GM18519 (cell line): ENCODE measurements at regions not wholly inside any gene's neighbourhood (a gene's known extent, or its start where the extent isn't known, plus 50 kb on each side); places are given as distances from the start of the nearest gene placed in this dataset.
"Not testable (repeated sequence)": the region's sequence is repeated elsewhere in the genome, so short reads cannot be mapped to it uniquely, and the experiment has no call there.

Experiments used
- ATAC-seq: cut with Tn5 transposase; IDR thresholded peaks from one replicate; pipeline ENCODE4 v1.9.1; 2021; ENCODE audit warnings: mild to moderate bottlenecking, moderate library complexity; ENCODE audit not compliant: unreplicated experiment, low FRiP score

GRCh38 chr2:221724631-221725203 lies 152.6 kb upstream of the EPHA4 start:
- no peak for ATAC-seq

GRCh38 chr2:221724117-221724516 lies 152.0 kb upstream of the EPHA4 start:
- not testable (repeated sequence) for ATAC-seq

- ATAC-seq = no peak
Measured at GRCh38 chr2:221716426-221717303, 144.6 kb upstream of the EPHA4 start.

GRCh38 chr2:221715523-221716247 lies 143.6 kb upstream of the EPHA4 start:
- no peak for ATAC-seq

GRCh38 chr2:221710744-221711143 lies 138.6 kb upstream of the EPHA4 start:
- no peak for ATAC-seq

- no peak for ATAC-seq
Measured at GRCh38 chr2:221708902-221709301, 136.8 kb upstream of the EPHA4 start.

GRCh38 chr2:221705185-221705877 lies 133.2 kb upstream of the EPHA4 start:
- no peak for ATAC-seq

GRCh38 chr2:221704442-221704841 lies 132.3 kb upstream of the EPHA4 start:
- no peak for ATAC-seq

GRCh38 chr2:221693365-221693764 lies 121.3 kb upstream of the EPHA4 start:
- no peak for ATAC-seq

- ATAC-seq = no peak
Measured at GRCh38 chr2:221691571-221691970, 119.5 kb upstream of the EPHA4 start.

- no peak for ATAC-seq
Measured at GRCh38 chr2:221689140-221689539, 117.0 kb upstream of the EPHA4 start.

- no peak for ATAC-seq
Measured at GRCh38 chr2:221680548-221680947, 108.4 kb upstream of the EPHA4 start.

GRCh38 chr2:221677688-221678087 lies 105.6 kb upstream of the EPHA4 start:
- no peak for ATAC-seq

GRCh38 chr2:221676566-221677172 lies 104.6 kb upstream of the EPHA4 start:
- ATAC-seq = no peak

GRCh38 chr2:221675201-221675908 lies 103.3 kb upstream of the EPHA4 start:
- ATAC-seq = no peak

- ATAC-seq = no peak
Measured at GRCh38 chr2:221674446-221674845, 102.3 kb upstream of the EPHA4 start.

GRCh38 chr2:221673248-221673647 lies 101.1 kb upstream of the EPHA4 start:
- no peak for ATAC-seq

GRCh38 chr2:221671515-221671914 lies 99.4 kb upstream of the EPHA4 start:
- ATAC-seq = no peak

GRCh38 chr2:221662689-221663391 lies 90.7 kb upstream of the EPHA4 start:
- ATAC-seq = no peak
